SK-N-SH (cell line): ENCODE measurements at regions not wholly inside any gene's neighbourhood (a gene's known extent, or its start where the extent isn't known, plus 50 kb on each side); places are given as distances from the start of the nearest gene placed in this dataset.

Experiments used
- CTCF ChIA-PET: fragments of 300-600, 350-600 bp; formaldehyde crosslinking; extraction: SDS; loops from one replicate; lab custom pipeline; 2021; lab: Yijun Ruan, JAX
- POLR2A ChIA-PET: fragments of 350-600 bp; sonication (Branson Sonifier 250); formaldehyde crosslinking; extraction: SDS; loops from one replicate; lab custom pipeline; 2020; ENCODE audit warnings: antibody characterized with exemption, inconsistent platforms; lab: Yijun Ruan, JAX
- DNase-seq: peaks from one replicate; pipeline ENCODE4 v3.0.0; 2012
- H2AFZ ChIP-seq: fragments of 200-600 bp; sonication (generic); 2 replicates; pipeline ENCODE4 v1.8.1; 2016; ENCODE audit warnings: antibody characterized with exemption, mild to moderate bottlenecking, low read depth
- H3F3A ChIP-seq: fragments of 200-600 bp; sonication (generic); replicated peaks from 2 replicates; pipeline ENCODE3; 2016; ENCODE audit warnings: antibody characterized with exemption, mild to moderate bottlenecking; ENCODE audit not compliant: insufficient read depth
- H3K27ac ChIP-seq, 2 experiments: fragments of 200-500 bp in 1 of 2; fragments of 200-600 bp in 1 of 2; sonication (Bioruptor generic) in 1 of 2; sonication (generic), shearing (Covaris generic) in 1 of 2; 2 replicates each; pipeline versions ENCODE4 v1.5.1 to v1.6.1; 2014 to 2016; ENCODE audit warnings: low read depth in 2 of 2, inconsistent platforms in 1 of 2, low read length in 1 of 2, mild to moderate bottlenecking in 1 of 2, mixed read lengths in 1 of 2
- H3K27me3 ChIP-seq: fragments of 200-600 bp; sonication (generic), shearing (Covaris generic); 2 replicates; pipeline ENCODE4 v1.6.1; 2016; ENCODE audit warnings: mixed run types; ENCODE audit not compliant: insufficient read depth
- H3K36me3 ChIP-seq, 2 experiments: fragments of 200-500 bp in 1 of 2; fragments of 200-600 bp in 1 of 2; sonication (Bioruptor generic) in 1 of 2; sonication (generic) in 1 of 2; replicated peaks in 1 of 2; 2 replicates each; pipeline versions ENCODE3 to v1.5.1; 2014 to 2016; ENCODE audit warnings: low read length in 1 of 2, mild to moderate bottlenecking in 1 of 2; ENCODE audit not compliant: insufficient read depth in 2 of 2, control insufficient read depth in 1 of 2
- H3K4me1 ChIP-seq, 2 experiments: fragments of 200-500 bp in 1 of 2; fragments of 200-600 bp in 1 of 2; sonication (Bioruptor generic) in 1 of 2; sonication (generic), shearing (Covaris generic) in 1 of 2; 2 replicates each; pipeline versions ENCODE4 v1.5.1 to v1.6.1; 2014 to 2016; ENCODE audit warnings: low read depth in 1 of 2, low read length in 1 of 2, mixed run types in 1 of 2; ENCODE audit not compliant: insufficient read depth in 2 of 2, control insufficient read depth in 1 of 2
- H3K4me2 ChIP-seq: fragments of 200-600 bp; sonication (generic), shearing (Covaris generic); 2 replicates; pipeline ENCODE4 v1.6.1; 2017; ENCODE audit warnings: mixed run types
- H3K4me3 ChIP-seq, 2 experiments: fragments of 200-500 bp in 1 of 2; fragments of 200-600 bp in 1 of 2; sonication (Bioruptor generic) in 1 of 2; sonication (generic), shearing (Covaris generic) in 1 of 2; 2 replicates each; pipeline versions ENCODE4 v1.5.1 to v1.8.1; 2014 to 2016; ENCODE audit warnings: low read depth in 2 of 2, inconsistent platforms in 1 of 2, low read length in 1 of 2, mild to moderate bottlenecking in 1 of 2, mixed read lengths in 1 of 2, moderate library complexity in 1 of 2
- H3K79me2 ChIP-seq: fragments of 200-600 bp; sonication (generic); 2 replicates; pipeline ENCODE4 v1.8.1; 2017; ENCODE audit warnings: mild to moderate bottlenecking; ENCODE audit not compliant: insufficient read depth
- H3K9ac ChIP-seq: fragments of 200-600 bp; sonication (generic); 2 replicates; pipeline ENCODE4 v1.6.1; 2017; ENCODE audit warnings: mixed run types
- H3K9me2 ChIP-seq: fragments of 200-600 bp; sonication (generic); 2 replicates; pipeline ENCODE4 v1.6.1; 2017; ENCODE audit warnings: mixed run types
- H3K9me3 ChIP-seq: fragments of 200-600 bp; sonication (generic); 2 replicates; pipeline ENCODE4 v1.6.1; 2017; ENCODE audit warnings: mixed run types, mild to moderate bottlenecking, moderate library complexity
- H4K20me1 ChIP-seq: fragments of 200-600 bp; sonication (generic); 2 replicates; pipeline ENCODE4 v1.6.1; 2017; ENCODE audit warnings: mild to moderate bottlenecking, mixed run types; ENCODE audit not compliant: insufficient read depth
- ELF1 ChIP-seq: IDR thresholded peaks from 2 replicates; pipeline ENCODE4 v1.4.0; 2012
- EZH2phosphoT487 ChIP-seq: fragments of 200-600 bp; sonication (generic); IDR thresholded peaks from 2 replicates; pipeline ENCODE4 v1.6.1; 2017; ENCODE audit warnings: low read depth, mixed run types, mild to moderate bottlenecking, antibody characterized with exemption, moderate library complexity, borderline replicate concordance
- FOXJ3 ChIP-seq: sonication (generic); formaldehyde crosslinking; IDR thresholded peaks from 2 replicates; pipeline ENCODE4 v1.5.1; 2020; ENCODE audit warnings: mild to moderate bottlenecking, missing genetic modification reagents
- MEF2A ChIP-seq: IDR thresholded peaks from 2 replicates; pipeline ENCODE4 v1.4.0; 2012; ENCODE audit warnings: low read depth, borderline replicate concordance
- MXI1 ChIP-seq: IDR thresholded peaks from 2 replicates; pipeline ENCODE4 v1.6.1; 2012; ENCODE audit warnings: mild to moderate bottlenecking, low read depth, low read length, improper control_type of control experiment
- NFIC ChIP-seq: IDR thresholded peaks from 2 replicates; pipeline ENCODE4 v1.4.0; 2012; ENCODE audit warnings: borderline replicate concordance
- PBX3 ChIP-seq: IDR thresholded peaks from 2 replicates; pipeline ENCODE4; 2012
- POLR2AphosphoS5 ChIP-seq: IDR thresholded peaks from 2 replicates; pipeline ENCODE4 v1.6.1; 2012; ENCODE audit warnings: low read depth, low read length
- RCOR1 ChIP-seq: fragments of 150-350 bp; IDR thresholded peaks from 2 replicates; pipeline ENCODE4 v1.6.1; 2017; ENCODE audit warnings: antibody characterized with exemption, low read length
- RFX5 ChIP-seq: IDR thresholded peaks from 2 replicates; pipeline ENCODE4 v1.6.1; 2012; ENCODE audit warnings: mild to moderate bottlenecking, improper control_type of control experiment, low read length
- WGBS: methylation state at CpG from one replicate; pipeline ENCODE4 v1.1.6; 2017; ENCODE audit warnings: low lambda C conversion rate; 5-methylcytosine and 5-hydroxymethylcytosine counted together
- TF ChIP-seq, protein P1 (sequence below): IDR thresholded peaks from 2 replicates; pipeline ENCODE4 v1.4.0; 2012; ENCODE audit warnings: low read depth, borderline replicate concordance
- TF ChIP-seq, protein P2 (sequence below): fragments of 150-350 bp; IDR thresholded peaks from 2 replicates; pipeline ENCODE4 v1.6.1; 2016; ENCODE audit warnings: mild to moderate bottlenecking, low read depth, low read length

DNA sequence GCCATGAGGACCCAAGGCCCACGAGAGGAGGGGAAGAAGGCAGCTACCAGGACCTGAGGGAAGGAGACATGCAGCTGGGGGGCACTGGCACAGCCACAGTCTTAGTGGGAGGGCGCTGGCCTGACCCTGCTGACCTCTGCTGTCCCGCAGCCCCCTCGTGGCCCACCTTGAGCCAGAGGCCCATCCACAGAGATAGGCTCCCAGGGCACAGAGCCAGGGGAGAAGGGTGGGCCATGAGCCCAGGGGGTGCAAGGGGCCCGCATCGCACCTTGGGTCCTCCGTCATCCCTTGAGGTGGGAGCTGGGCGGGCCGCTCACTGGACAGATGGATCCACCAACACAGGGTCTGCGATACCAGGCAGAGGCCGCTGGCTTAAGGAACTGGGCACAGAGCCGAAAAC lies 387.7 kb upstream of the PFKP start:
- H3K9ac ChIP-seq: no peak overlapping the region
- H3K4me3 ChIP-seq: no peak overlapping the region
- POLR2A ChIA-PET: interaction anchor here (0.6 kb wide), 1 partner anchor 184 kb away, joined by 3 read pairs; no protein-coding TSS in a partner anchor
- no peaks in the 10 kb centered on the region for H4K20me1 ChIP-seq
- H3F3A ChIP-seq: no peaks in the 10 kb centered on the region
- no peaks in the 10 kb centered on the region for H3K9me2 ChIP-seq
- no peaks in the 10 kb centered on the region for H3K4me1 ChIP-seq
- no peak overlapping the region for H3K27ac ChIP-seq
- no peak overlapping the region for H2AFZ ChIP-seq
- H3K79me2 ChIP-seq: no peaks in the 10 kb centered on the region
- no peaks in the 10 kb centered on the region for H3K36me3 ChIP-seq
- TF ChIP-seq POLR2AphosphoS5 (no peak), MXI1 (no peak), NFIC (no peak), RFX5 (no peak), EZH2phosphoT487 (no peak), RCOR1 (no peak), ELF1 (no peak), PBX3 (no peak)
- TF ChIP-seq, protein P1, sequence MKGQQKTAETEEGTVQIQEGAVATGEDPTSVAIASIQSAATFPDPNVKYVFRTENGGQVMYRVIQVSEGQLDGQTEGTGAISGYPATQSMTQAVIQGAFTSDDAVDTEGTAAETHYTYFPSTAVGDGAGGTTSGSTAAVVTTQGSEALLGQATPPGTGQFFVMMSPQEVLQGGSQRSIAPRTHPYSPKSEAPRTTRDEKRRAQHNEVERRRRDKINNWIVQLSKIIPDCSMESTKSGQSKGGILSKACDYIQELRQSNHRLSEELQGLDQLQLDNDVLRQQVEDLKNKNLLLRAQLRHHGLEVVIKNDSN: no peak
- TF ChIP-seq, protein P2, sequence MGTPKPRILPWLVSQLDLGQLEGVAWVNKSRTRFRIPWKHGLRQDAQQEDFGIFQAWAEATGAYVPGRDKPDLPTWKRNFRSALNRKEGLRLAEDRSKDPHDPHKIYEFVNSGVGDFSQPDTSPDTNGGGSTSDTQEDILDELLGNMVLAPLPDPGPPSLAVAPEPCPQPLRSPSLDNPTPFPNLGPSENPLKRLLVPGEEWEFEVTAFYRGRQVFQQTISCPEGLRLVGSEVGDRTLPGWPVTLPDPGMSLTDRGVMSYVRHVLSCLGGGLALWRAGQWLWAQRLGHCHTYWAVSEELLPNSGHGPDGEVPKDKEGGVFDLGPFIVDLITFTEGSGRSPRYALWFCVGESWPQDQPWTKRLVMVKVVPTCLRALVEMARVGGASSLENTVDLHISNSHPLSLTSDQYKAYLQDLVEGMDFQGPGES: no peak
- no peaks in the 10 kb centered on the region for H3K27me3 ChIP-seq
- H3K9me3 ChIP-seq: no peaks in the 10 kb centered on the region
- WGBS: 6% methylated on average over 1 of the region's 12 CpGs
- CTCF ChIA-PET: interaction anchor here (1.7 kb wide), 1 partner anchor 9 kb away, joined by 4 read pairs; no protein-coding TSS in a partner anchor
- no peak overlapping the region for H3K4me2 ChIP-seq
- no peak for DNase-seq

DNA sequence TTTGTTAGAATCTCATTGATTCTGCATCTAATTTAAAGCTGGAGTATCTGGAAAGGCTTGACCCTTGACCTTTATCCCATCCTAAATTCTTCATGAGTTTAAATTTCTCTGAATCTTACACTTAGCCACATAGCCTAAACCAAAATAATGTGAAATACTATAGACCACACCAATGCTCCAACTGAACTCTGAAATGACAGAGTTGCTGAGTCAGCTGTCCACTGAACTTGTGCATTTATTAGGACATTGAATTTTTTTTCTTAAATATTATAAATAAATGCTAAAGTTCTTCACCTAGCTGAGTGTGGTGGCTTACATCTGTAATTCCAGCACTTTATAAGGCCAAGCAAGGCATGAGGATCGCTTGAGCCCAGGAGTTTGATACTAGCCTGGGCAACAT lies 390.9 kb upstream of the PFKP start:
- no peaks in the 10 kb centered on the region for H3K36me3 ChIP-seq
- DNase-seq: no peak
- no peak overlapping the region for H3K4me2 ChIP-seq
- H3K27ac ChIP-seq: no peak overlapping the region
- TF ChIP-seq MEF2A (no peak), FOXJ3 (CRISPR knock-in tag) (no peak), POLR2AphosphoS5 (no peak)
- TF ChIP-seq, protein P2: no peak
- H3F3A ChIP-seq: no peaks in the 10 kb centered on the region
- no peaks in the 10 kb centered on the region for H3K79me2 ChIP-seq
- no peaks in the 10 kb centered on the region for H3K27me3 ChIP-seq
- H3K9ac ChIP-seq: no peak overlapping the region
- ChIA-PET POLR2A (no interaction called here), CTCF (no interaction called here)
- no peaks in the 10 kb centered on the region for H3K4me1 ChIP-seq
- H3K9me3 ChIP-seq: no peaks in the 10 kb centered on the region
- no peak overlapping the region for H2AFZ ChIP-seq
- H3K9me2 ChIP-seq: no peaks in the 10 kb centered on the region
- no peaks in the 10 kb centered on the region for H4K20me1 ChIP-seq
- WGBS: 31% methylated on average over 1 of the region's 1 CpG
- no peak overlapping the region for H3K4me3 ChIP-seq
